Spleen (tissue), 7 donors: ENCODE measurements at regions not wholly inside any gene's neighbourhood (a gene's known extent, or its start where the extent isn't known, plus 50 kb on each side); places are given as distances from the start of the nearest gene placed in this dataset.
"Not testable (repeated sequence)": the region's sequence is repeated elsewhere in the genome, so short reads cannot be mapped to it uniquely, and the experiment has no call there.

ENCODE experiments used
- POLR2A ChIP-seq, 3 donors: fragments of 450-650 bp; IDR thresholded peaks; one replicate each; pipeline ENCODE4 v1.5.1; 2017; ENCODE audit warnings: antibody characterized with exemption in 3 of 3, mild to moderate bottlenecking in 1 of 3
- POLR2AphosphoS5 ChIP-seq, 3 donors: sonication (generic); formaldehyde crosslinking; IDR thresholded peaks; one replicate each; pipeline ENCODE4 v1.5.1; 2017; ENCODE audit warnings: antibody characterized with exemption in 3 of 3
- TF ChIP-seq, protein P1 (sequence below), 11 experiments: fragments of 200-600 bp in 7 of 11; fragments of 450-650 bp in 4 of 11; sonication (generic) in 4 of 11; IDR thresholded peaks in 8 of 11; conservative IDR thresholded peaks in 3 of 11; 1 replicate in 7 of 11; 2 replicates in 4 of 11; pipeline versions ENCODE4 v1.4.0 to v1.8.0; 2016 to 2021; ENCODE audit warnings: antibody characterized with exemption in 11 of 11, inconsistent platforms in 4 of 11, mild to moderate bottlenecking in 1 of 11
- donor health status: DM: no; HTN: no; CAD: no; lungs with moderate emphysema.
- donor health status: DM: no; HTN: no; CAD: no.
- donor health status: DM: no; HTN: no; CAD: no.

DNA sequence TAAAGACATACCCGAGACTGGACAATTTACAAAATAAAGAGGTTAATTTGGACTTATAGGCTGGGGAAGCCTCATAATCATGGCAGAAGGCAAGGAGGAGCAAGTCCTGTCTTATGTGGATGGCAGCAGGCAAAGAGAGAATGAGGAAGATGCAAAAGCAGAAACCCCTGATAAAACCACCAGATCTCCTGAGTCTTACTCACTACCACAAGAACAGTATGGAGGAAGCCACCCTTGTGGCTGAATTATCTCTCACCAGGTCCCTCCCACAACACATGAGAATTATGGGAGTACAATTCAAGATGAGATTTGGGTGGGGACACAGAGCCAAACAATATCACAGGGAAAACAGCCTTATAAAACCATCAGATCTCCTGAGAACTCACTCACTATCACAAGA lies 61.6 kb upstream of the DCLK2 start:
- TF ChIP-seq POLR2A, POLR2AphosphoS5 (IDR thresholded peaks at IDR 0.05): not testable (repeated sequence)
- TF ChIP-seq, protein P1, sequence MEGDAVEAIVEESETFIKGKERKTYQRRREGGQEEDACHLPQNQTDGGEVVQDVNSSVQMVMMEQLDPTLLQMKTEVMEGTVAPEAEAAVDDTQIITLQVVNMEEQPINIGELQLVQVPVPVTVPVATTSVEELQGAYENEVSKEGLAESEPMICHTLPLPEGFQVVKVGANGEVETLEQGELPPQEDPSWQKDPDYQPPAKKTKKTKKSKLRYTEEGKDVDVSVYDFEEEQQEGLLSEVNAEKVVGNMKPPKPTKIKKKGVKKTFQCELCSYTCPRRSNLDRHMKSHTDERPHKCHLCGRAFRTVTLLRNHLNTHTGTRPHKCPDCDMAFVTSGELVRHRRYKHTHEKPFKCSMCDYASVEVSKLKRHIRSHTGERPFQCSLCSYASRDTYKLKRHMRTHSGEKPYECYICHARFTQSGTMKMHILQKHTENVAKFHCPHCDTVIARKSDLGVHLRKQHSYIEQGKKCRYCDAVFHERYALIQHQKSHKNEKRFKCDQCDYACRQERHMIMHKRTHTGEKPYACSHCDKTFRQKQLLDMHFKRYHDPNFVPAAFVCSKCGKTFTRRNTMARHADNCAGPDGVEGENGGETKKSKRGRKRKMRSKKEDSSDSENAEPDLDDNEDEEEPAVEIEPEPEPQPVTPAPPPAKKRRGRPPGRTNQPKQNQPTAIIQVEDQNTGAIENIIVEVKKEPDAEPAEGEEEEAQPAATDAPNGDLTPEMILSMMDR (IDR thresholded peaks at IDR 0.05 in 8 of 11, conservative IDR thresholded peaks at IDR 0.05 in 3 of 11) = not testable (repeated sequence)
